CD4-positive, alpha-beta memory T cell (primary cell): ENCODE measurements at regions not wholly inside any gene's neighbourhood (a gene's known extent, or its start where the extent isn't known, plus 50 kb on each side); places are given as distances from the start of the nearest gene placed in this dataset.

Source experiments
- CTCF ChIA-PET: fragments of 350-600 bp; sonication (Branson Sonifier 250); formaldehyde crosslinking; loops from one replicate; lab custom pipeline; 2021; ENCODE audit warnings: inconsistent platforms; ENCODE audit not compliant: partially characterized antibody; lab: Charles Lee
- POLR2A ChIA-PET: fragments of 350-600 bp; sonication (Branson Sonifier 250); formaldehyde crosslinking; loops from one replicate; lab custom pipeline; 2021; ENCODE audit not compliant: partially characterized antibody; lab: Charles Lee
- DNase-seq, 5 donors: peaks; one replicate each; pipeline versions ENCODE4 v3.0.0 to v3.0.0-alpha.2; 2020 to 2022; ENCODE audit warnings: mixed read lengths in 1 of 5
- H3K27ac ChIP-seq: one replicate; pipeline ENCODE4 v1.7.0; 2013; ENCODE audit warnings: low read depth, low read length
- H3K27me3 ChIP-seq: 2 replicates; pipeline ENCODE4 v1.7.0; 2013; ENCODE audit warnings: mild to moderate bottlenecking, low read length, moderate library complexity; ENCODE audit not compliant: insufficient read depth
- H3K36me3 ChIP-seq: 2 replicates; pipeline ENCODE4 v1.7.0; 2013; ENCODE audit warnings: mild to moderate bottlenecking, low read length, moderate library complexity; ENCODE audit not compliant: insufficient read depth
- H3K4me1 ChIP-seq: 2 replicates; pipeline ENCODE4 v1.7.0; 2013; ENCODE audit warnings: mild to moderate bottlenecking, low read length, moderate library complexity; ENCODE audit not compliant: insufficient read depth
- H3K4me3 ChIP-seq, 2 donors: one replicate each; pipeline ENCODE4 v1.7.0; 2013; ENCODE audit warnings: low read length in 2 of 2, mild to moderate bottlenecking in 1 of 2
- H3K9me3 ChIP-seq, 2 donors: one replicate each; pipeline ENCODE4 v1.7.0; 2013; ENCODE audit warnings: low read length in 2 of 2, control low read depth in 1 of 2; ENCODE audit not compliant: control insufficient read depth in 1 of 2
- H3K27ac Mint-ChIP-seq, 7 donors: one replicate each; pipeline ENCODE4 v1.8.0; 2020 to 2021; ENCODE audit warnings: mixed read lengths in 7 of 7, mild to moderate bottlenecking in 6 of 7, inconsistent platforms in 3 of 7, moderate library complexity in 3 of 7
- H3K27me3 Mint-ChIP-seq, 2 donors: one replicate each; pipeline ENCODE4 v1.8.0; 2020 to 2021; ENCODE audit warnings: mixed read lengths in 2 of 2
- H3K36me3 Mint-ChIP-seq, 2 donors: one replicate each; pipeline ENCODE4 v1.8.0; 2020 to 2021; ENCODE audit warnings: mixed read lengths in 2 of 2, inconsistent platforms in 1 of 2, mild to moderate bottlenecking in 1 of 2
- H3K4me1 Mint-ChIP-seq, 4 donors: one replicate each; pipeline ENCODE4 v1.8.0; 2020 to 2021; ENCODE audit warnings: mixed read lengths in 4 of 4, mild to moderate bottlenecking in 1 of 4
- H3K4me3 Mint-ChIP-seq, 8 donors: one replicate each; pipeline ENCODE4 v1.8.0; 2020 to 2021; ENCODE audit warnings: mixed read lengths in 8 of 8, mild to moderate bottlenecking in 7 of 8, moderate library complexity in 6 of 8, inconsistent platforms in 3 of 8
- H3K9me3 Mint-ChIP-seq, 8 donors: one replicate each; pipeline ENCODE4 v1.8.0; 2020 to 2021; ENCODE audit warnings: mixed read lengths in 8 of 8, mild to moderate bottlenecking in 5 of 8, inconsistent platforms in 3 of 8, moderate library complexity in 1 of 8
- intact Hi-C: fragments of 100-400 bp; cut with micrococcal nuclease; formaldehyde crosslinking; loops from one replicate; pipeline ENCODE4 v1.15.1; 2023

DNA sequence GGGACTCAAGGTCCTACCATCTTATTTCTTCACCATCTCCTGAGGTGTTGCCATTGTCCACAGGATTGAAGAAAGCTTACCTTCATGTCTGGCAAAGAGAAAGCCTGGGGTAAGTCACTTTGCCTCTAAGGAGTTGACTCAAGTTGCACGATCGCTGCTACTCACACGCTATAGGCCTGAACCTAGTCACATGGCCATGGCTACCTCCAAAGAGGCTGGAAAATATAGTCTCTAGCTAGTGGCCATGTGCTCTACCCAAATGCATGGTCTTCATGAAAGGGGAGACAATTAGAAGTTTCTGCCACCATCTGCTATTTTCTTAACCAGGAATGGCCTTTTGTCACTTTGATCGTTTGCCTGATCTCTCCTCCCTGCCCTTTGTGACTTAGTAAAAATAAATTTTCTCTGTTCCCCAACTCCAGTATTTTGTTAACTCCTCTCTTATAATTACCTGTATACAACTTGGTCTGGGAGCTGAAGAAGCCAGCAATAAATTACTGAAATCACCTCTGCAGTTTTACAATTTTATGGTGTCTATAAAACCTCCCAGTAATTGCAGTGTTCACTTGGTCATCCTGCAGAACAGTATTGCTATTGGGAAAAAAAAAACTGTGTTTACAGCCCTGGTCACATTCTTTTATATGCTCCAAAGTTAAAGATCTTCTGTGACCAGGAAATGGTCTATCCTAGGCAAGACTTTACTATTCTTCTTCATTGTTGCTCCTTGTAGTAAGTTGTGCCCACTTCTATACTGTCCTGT, 126.7 kb upstream of the TSPAN5 start:
- intact Hi-C loops, result no loop called here
- no peaks in the 10 kb centered on the region for H3K36me3 Mint-ChIP-seq

DNA sequence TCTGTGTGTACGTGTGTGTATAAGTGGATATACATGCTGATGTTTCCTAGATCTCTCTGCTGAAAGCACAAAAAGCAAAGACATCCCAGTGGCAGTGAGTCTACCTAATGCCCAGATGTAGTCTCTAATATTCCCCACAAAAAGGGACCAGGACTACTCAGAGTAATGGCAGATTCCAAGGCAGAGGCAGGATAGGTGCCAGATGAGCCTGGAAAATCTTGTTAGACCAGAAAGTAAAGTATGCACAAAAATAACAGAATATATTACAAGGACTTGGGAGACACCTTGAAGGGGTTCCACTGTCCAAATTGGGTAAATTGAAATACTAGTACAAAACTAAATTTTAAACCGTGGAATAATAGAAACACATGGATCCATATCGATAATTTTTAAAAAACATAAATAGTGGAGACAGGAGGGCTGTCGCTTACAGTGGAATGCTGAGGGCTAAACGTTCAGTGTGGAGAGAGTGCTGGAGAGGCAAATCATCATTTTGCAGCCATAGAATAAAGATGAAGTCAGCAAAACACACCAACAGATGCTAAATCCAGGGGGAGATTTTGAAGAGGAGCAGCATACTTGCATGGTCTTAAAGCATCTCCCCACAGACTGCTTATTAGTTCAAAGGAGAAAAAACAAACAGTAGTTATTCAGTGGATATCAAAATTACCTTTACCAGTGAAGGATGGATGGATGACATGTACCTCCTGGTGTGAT, 123.4 kb upstream of the TSPAN5 start:
- Mint-ChIP-seq H3K4me1 (peaks cover 0 to 2% (median 0%) of the 10 kb centered on the region in 4 donors), H3K4me3 (no peak overlapping the region), H3K27ac (no peak overlapping the region), H3K9me3 (peaks cover 0 to 3% (median 0%) of the 10 kb centered on the region in 8 donors), H3K36me3 (no peaks in the 10 kb centered on the region), H3K27me3 (peaks cover 2 to 3% of the 10 kb centered on the region in 2 donors)
- Histone ChIP-seq H3K27ac (no peak overlapping the region), H3K4me3 (no peak overlapping the region), H3K9me3 (no peaks in the 10 kb centered on the region), H3K27me3 (no peaks in the 10 kb centered on the region), H3K36me3 (no peaks in the 10 kb centered on the region), H3K4me1 (no peaks in the 10 kb centered on the region)
- intact Hi-C loops, result no loop called here
- no peak for DNase-seq
- ChIA-PET CTCF (no interaction called here), POLR2A (no interaction called here)

More for the DNA sequence above, 126.7 kb upstream of the TSPAN5 start:
- H3K4me3 ChIP-seq, result no peak overlapping the region
- H3K27me3 ChIP-seq, result no peaks in the 10 kb centered on the region
- Mint-ChIP-seq H3K27me3 (peaks cover 0 to 2% of the 10 kb centered on the region in 2 donors), H3K27ac (no peak overlapping the region), H3K4me3 (no peak overlapping the region), H3K9me3 (peaks cover 0 to 4% (median 0%) of the 10 kb centered on the region in 8 donors), H3K4me1 (no peaks in the 10 kb centered on the region)
- ChIA-PET POLR2A (no interaction called here), CTCF (no interaction called here)
- H3K27ac ChIP-seq, result no peak overlapping the region
- H3K36me3 ChIP-seq, result no peaks in the 10 kb centered on the region
- DNase-seq, result no peak
- no peaks in the 10 kb centered on the region for H3K9me3 ChIP-seq
- no peaks in the 10 kb centered on the region for H3K4me1 ChIP-seq

DNA sequence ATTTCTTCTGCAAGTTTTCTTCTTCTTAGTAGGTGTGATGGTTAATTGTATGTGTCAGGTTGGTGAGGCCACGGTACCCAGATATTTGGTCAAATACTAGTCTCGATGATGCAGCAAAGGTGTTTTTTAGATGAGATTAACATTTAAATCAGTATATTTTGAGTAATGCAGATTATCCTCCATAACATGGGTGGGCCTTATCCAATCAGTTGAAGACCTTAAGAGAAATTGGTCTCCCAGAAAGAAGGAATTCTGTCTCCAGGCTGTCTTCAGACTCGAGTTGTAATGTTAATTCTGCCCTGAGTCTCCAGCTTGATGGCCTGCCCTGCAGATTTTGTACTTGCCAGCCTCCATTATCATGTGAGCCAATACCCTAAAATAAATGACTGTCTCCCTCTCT, 122.5 kb upstream of the TSPAN5 start:
- intact Hi-C loops, result no loop called here
- H3K4me3 ChIP-seq, result no peak overlapping the region
- peaks cover 2 to 3% of the 10 kb centered on the region in 2 donors for H3K27me3 Mint-ChIP-seq
- H3K9me3 Mint-ChIP-seq, result peaks cover 0 to 3% (median 0%) of the 10 kb centered on the region in 8 donors
- H3K9me3 ChIP-seq, result no peaks in the 10 kb centered on the region
- no peaks in the 10 kb centered on the region for H3K36me3 ChIP-seq
- no peak overlapping the region for H3K4me3 Mint-ChIP-seq
- H3K27ac ChIP-seq, result no peak overlapping the region
- no peaks in the 10 kb centered on the region for H3K36me3 Mint-ChIP-seq
- H3K27ac Mint-ChIP-seq, result no peak overlapping the region
- no peaks in the 10 kb centered on the region for H3K4me1 ChIP-seq
- H3K4me1 Mint-ChIP-seq, result peaks cover 0 to 2% (median 0%) of the 10 kb centered on the region in 4 donors
- H3K27me3 ChIP-seq, result no peaks in the 10 kb centered on the region
- no peak for DNase-seq
- ChIA-PET POLR2A (no interaction called here), CTCF (no interaction called here)

DNA sequence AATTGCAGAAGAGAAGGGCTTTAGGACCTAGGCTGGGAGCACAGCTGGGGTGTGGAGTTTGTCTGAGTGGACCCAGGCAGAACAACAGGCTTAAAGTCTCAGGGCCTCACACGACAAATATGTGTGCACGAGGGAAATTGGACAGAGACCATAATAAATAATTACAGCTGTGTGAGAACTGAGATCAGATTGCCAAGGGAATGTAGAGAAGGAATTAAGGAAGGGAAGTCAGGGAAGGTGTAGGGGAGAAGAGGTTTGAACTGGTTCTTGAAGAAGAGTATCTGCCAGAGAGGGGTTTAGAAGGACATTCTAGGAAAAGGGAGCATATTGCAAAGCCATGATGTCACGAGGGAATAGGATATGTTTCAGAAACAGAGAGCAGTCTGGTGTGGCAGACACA, 120.7 kb upstream of the TSPAN5 start:
- Histone ChIP-seq H3K4me3 (no peak overlapping the region), H3K9me3 (no peaks in the 10 kb centered on the region), H3K27ac (no peak overlapping the region), H3K36me3 (no peaks in the 10 kb centered on the region), H3K27me3 (no peaks in the 10 kb centered on the region), H3K4me1 (no peaks in the 10 kb centered on the region)
- Mint-ChIP-seq H3K9me3 (peaks cover 0 to under 1% (median 0%) of the 10 kb centered on the region in 8 donors), H3K36me3 (no peaks in the 10 kb centered on the region), H3K4me1 (peaks cover 0 to 2% (median 0%) of the 10 kb centered on the region in 4 donors), H3K27me3 (peaks cover 2 to 3% of the 10 kb centered on the region in 2 donors), H3K27ac (no peak overlapping the region), H3K4me3 (no peak overlapping the region)
- ChIA-PET POLR2A (no interaction called here), CTCF (no interaction called here)
- DNase-seq, result no peak
- intact Hi-C loops, result no loop called here

- H3K4me3 Mint-ChIP-seq, result no peak overlapping the region
- POLR2A ChIA-PET, result no interaction called here
- H3K4me1 Mint-ChIP-seq, result peaks cover 0 to 2% (median 0%) of the 10 kb centered on the region in 4 donors
- CTCF ChIA-PET, result no interaction called here
- H3K27me3 ChIP-seq, result no peaks in the 10 kb centered on the region
- H3K9me3 Mint-ChIP-seq, result no peaks in the 10 kb centered on the region
- DNase-seq, result no peak
- peaks cover 2 to 3% of the 10 kb centered on the region in 2 donors for H3K27me3 Mint-ChIP-seq
- no peak overlapping the region for H3K27ac ChIP-seq
- H3K4me3 ChIP-seq, result no peak overlapping the region
- H3K36me3 ChIP-seq, result no peaks in the 10 kb centered on the region
- no peaks in the 10 kb centered on the region for H3K4me1 ChIP-seq
- H3K36me3 Mint-ChIP-seq, result no peaks in the 10 kb centered on the region
- intact Hi-C loops, result no loop called here
- no peak overlapping the region for H3K27ac Mint-ChIP-seq
- no peaks in the 10 kb centered on the region for H3K9me3 ChIP-seq
Measured at GRCh38 chr4:98778206-98778605, 119.8 kb upstream of the TSPAN5 start.

GRCh38 chr4:98775672-98776071, 117.3 kb upstream of the TSPAN5 start:
- peaks cover 0 to 3% of the 10 kb centered on the region in 2 donors for H3K27me3 Mint-ChIP-seq
- peaks cover 0 to 2% (median 0%) of the 10 kb centered on the region in 4 donors for H3K4me1 Mint-ChIP-seq
- H3K36me3 Mint-ChIP-seq, result peaks cover 0 to 2% of the 10 kb centered on the region in 2 donors
- no peaks in the 10 kb centered on the region for H3K9me3 ChIP-seq
- H3K9me3 Mint-ChIP-seq, result peaks cover 0 to 5% (median 0%) of the 10 kb centered on the region in 8 donors
- no peaks in the 10 kb centered on the region for H3K4me1 ChIP-seq
- no peak overlapping the region for H3K27ac ChIP-seq
- H3K27ac Mint-ChIP-seq, result no peak overlapping the region
- POLR2A ChIA-PET, result no interaction called here
- intact Hi-C loops, result no loop called here
- CTCF ChIA-PET, result no interaction called here
- no peaks in the 10 kb centered on the region for H3K27me3 ChIP-seq
- no peak overlapping the region for H3K4me3 ChIP-seq
- no peaks in the 10 kb centered on the region for H3K36me3 ChIP-seq
- no peak for DNase-seq
- H3K4me3 Mint-ChIP-seq, result no peak overlapping the region

GRCh38 chr4:98773638-98774037, 115.2 kb upstream of the TSPAN5 start:
- H3K27ac ChIP-seq, result no peak overlapping the region
- no peaks in the 10 kb centered on the region for H3K36me3 ChIP-seq
- H3K4me1 Mint-ChIP-seq, result no peaks in the 10 kb centered on the region
- H3K36me3 Mint-ChIP-seq, result peaks cover 2 to 4% of the 10 kb centered on the region in 2 donors
- no peak overlapping the region for H3K4me3 ChIP-seq
- H3K9me3 ChIP-seq, result no peaks in the 10 kb centered on the region
- H3K9me3 Mint-ChIP-seq, result peaks cover 3 to 20% (median 10%) of the 10 kb centered on the region in 8 donors
- H3K4me3 Mint-ChIP-seq, result no peak overlapping the region
- DNase-seq, result no peak
- ChIA-PET CTCF (no interaction called here), POLR2A (no interaction called here)
- no peaks in the 10 kb centered on the region for H3K4me1 ChIP-seq
- intact Hi-C loops, result no loop called here
- H3K27me3 ChIP-seq, result no peaks in the 10 kb centered on the region
- no peak overlapping the region for H3K27ac Mint-ChIP-seq
- H3K27me3 Mint-ChIP-seq, result no peaks in the 10 kb centered on the region
